ENCODE measurements at regions not wholly inside any gene's neighbourhood (a gene's known extent, or its start where the extent isn't known, plus 50 kb on each side); places are given as distances from the start of the nearest gene placed in this dataset.

GRCh38 chr2:76083248-76083647 lies 372.5 kb upstream of the GCFC2 start:
- Mint-ChIP-seq H3K4me3 (ENCODE audit: low read depth, unreplicated experiment) (no peak overlapping the region), H3K4me1 (ENCODE audit: low read depth, unreplicated experiment) (no peaks in the 10 kb centered on the region), H3K36me3 (ENCODE audit: insufficient read depth, unreplicated experiment) (no peaks in the 10 kb centered on the region), H3K9me3 (ENCODE audit: low read depth, unreplicated experiment) (peaks cover 5% of the 10 kb centered on the region), H3K27ac (ENCODE audit: unreplicated experiment) (no peak overlapping the region), H3K27me3 (ENCODE audit: unreplicated experiment) (no peaks in the 10 kb centered on the region)
- DNase-seq = no peak
- intact Hi-C loops (cut with micrococcal nuclease; ENCODE audit: unreplicated experiment) = no loop called here
- BruUV-seq (replicated peaks) = no TSS peak
- TF ChIP-seq CTCF (IDR thresholded peaks at IDR 0.05; ENCODE audit: unreplicated experiment) = no peak
- CTCF ChIA-PET = no interaction called here

DNA sequence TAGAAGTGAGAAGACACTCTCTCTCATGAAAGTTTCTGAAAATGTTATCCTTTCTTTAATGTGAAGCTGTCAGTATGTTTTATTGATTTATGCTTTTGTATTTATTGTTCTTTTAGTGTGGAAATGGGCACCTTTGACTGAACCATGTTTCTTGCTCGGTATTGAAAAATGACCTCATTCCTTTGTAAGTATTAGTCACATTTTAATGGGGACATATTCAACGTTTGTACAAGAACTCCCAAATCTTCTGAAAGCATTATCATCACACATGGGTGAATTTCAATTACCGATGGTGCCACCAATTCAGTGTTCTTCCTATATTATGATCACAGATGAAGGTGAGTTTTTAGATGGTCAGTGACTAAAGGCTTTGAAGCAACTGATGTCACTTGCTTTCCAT lies 371.8 kb upstream of the GCFC2 start:
- DNase-seq = no peak
- peaks cover 5% of the 10 kb centered on the region for H3K9me3 Mint-ChIP-seq (ENCODE audit: low read depth, unreplicated experiment)
- no TSS peak for BruUV-seq (replicated peaks)
- TF ChIP-seq CTCF (IDR thresholded peaks at IDR 0.05; ENCODE audit: unreplicated experiment) = no peak
- no peaks in the 10 kb centered on the region for H3K36me3 Mint-ChIP-seq (ENCODE audit: insufficient read depth, unreplicated experiment)
- intact Hi-C loops (cut with micrococcal nuclease; ENCODE audit: unreplicated experiment) = no loop called here
- no peak overlapping the region for H3K27ac Mint-ChIP-seq (ENCODE audit: unreplicated experiment)
- H3K4me1 Mint-ChIP-seq (ENCODE audit: low read depth, unreplicated experiment) = no peaks in the 10 kb centered on the region
- CTCF ChIA-PET = no interaction called here
- no peak overlapping the region for H3K4me3 Mint-ChIP-seq (ENCODE audit: low read depth, unreplicated experiment)
- no peaks in the 10 kb centered on the region for H3K27me3 Mint-ChIP-seq (ENCODE audit: unreplicated experiment)

GRCh38 chr2:76080154-76080553 lies 369.4 kb upstream of the GCFC2 start:
- DNase-seq = no peak
- intact Hi-C loops (cut with micrococcal nuclease; ENCODE audit: unreplicated experiment) = no loop called here
- Mint-ChIP-seq H3K4me1 (ENCODE audit: low read depth, unreplicated experiment) (no peaks in the 10 kb centered on the region), H3K27ac (ENCODE audit: unreplicated experiment) (no peak overlapping the region), H3K27me3 (ENCODE audit: unreplicated experiment) (no peaks in the 10 kb centered on the region), H3K36me3 (ENCODE audit: insufficient read depth, unreplicated experiment) (no peaks in the 10 kb centered on the region), H3K4me3 (ENCODE audit: low read depth, unreplicated experiment) (no peak overlapping the region), H3K9me3 (ENCODE audit: low read depth, unreplicated experiment) (peaks cover 6% of the 10 kb centered on the region)
- CTCF ChIA-PET = no interaction called here
- no peak for TF ChIP-seq CTCF (IDR thresholded peaks at IDR 0.05; ENCODE audit: unreplicated experiment)
- BruUV-seq (replicated peaks) = no TSS peak

- no TSS peak for BruUV-seq (replicated peaks)
- Mint-ChIP-seq H3K4me3 (ENCODE audit: low read depth, unreplicated experiment) (no peak overlapping the region), H3K9me3 (ENCODE audit: low read depth, unreplicated experiment) (peaks cover 8% of the 10 kb centered on the region), H3K27ac (ENCODE audit: unreplicated experiment) (no peak overlapping the region), H3K4me1 (ENCODE audit: low read depth, unreplicated experiment) (no peaks in the 10 kb centered on the region), H3K36me3 (ENCODE audit: insufficient read depth, unreplicated experiment) (no peaks in the 10 kb centered on the region), H3K27me3 (ENCODE audit: unreplicated experiment) (no peaks in the 10 kb centered on the region)
- intact Hi-C loops (cut with micrococcal nuclease; ENCODE audit: unreplicated experiment) = no loop called here
- CTCF ChIA-PET = no interaction called here
- TF ChIP-seq CTCF (IDR thresholded peaks at IDR 0.05; ENCODE audit: unreplicated experiment) = no peak
- no peak for DNase-seq
Measured at GRCh38 chr2:76075126-76075525, 364.4 kb upstream of the GCFC2 start.

All from Calu3 (cell line).